Islet of Langerhans (tissue), 1 donor: ENCODE measurements at regions not wholly inside any gene's neighbourhood (a gene's known extent, or its start where the extent isn't known, plus 50 kb on each side); places are given as distances from the start of the nearest gene placed in this dataset.

Source experiments
- FAIRE-seq: peaks from one replicate; lab custom pipeline; 2011; peaks lifted over from hg19 to GRCh38; lab: Jason Lieb, UNC

- no peak for FAIRE-seq
These were observed 648.7 kb upstream of the CDH18 start for GRCh38 chr5:20636686-20637085.

GRCh38 chr5:20619591-20619990 lies 631.6 kb upstream of the CDH18 start:
- no peak for FAIRE-seq

DNA sequence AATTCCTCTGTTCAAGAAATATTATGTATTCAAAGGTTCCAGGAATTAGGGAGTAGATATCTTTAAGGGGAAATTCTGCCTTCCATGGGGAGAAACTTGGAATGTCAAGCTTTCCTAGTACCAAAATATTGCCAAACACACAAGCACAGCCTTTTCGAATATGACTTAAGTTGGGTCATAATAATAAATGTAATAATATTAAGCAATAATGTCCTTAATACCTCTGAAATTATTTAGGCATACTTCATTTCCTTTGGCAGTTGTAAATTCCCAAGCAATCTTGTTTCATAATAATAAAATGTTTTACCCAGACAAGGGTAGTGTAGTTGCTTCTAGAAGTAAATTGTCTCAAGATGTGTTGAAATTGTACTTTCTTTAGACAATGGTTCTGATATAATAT lies 630.3 kb upstream of the CDH18 start:
- FAIRE-seq, result peak; percentile 49

GRCh38 chr5:20617841-20618240 lies 629.8 kb upstream of the CDH18 start:
- no peak for FAIRE-seq

GRCh38 chr5:20615888-20616563 lies 628.0 kb upstream of the CDH18 start:
- no peak for FAIRE-seq

DNA sequence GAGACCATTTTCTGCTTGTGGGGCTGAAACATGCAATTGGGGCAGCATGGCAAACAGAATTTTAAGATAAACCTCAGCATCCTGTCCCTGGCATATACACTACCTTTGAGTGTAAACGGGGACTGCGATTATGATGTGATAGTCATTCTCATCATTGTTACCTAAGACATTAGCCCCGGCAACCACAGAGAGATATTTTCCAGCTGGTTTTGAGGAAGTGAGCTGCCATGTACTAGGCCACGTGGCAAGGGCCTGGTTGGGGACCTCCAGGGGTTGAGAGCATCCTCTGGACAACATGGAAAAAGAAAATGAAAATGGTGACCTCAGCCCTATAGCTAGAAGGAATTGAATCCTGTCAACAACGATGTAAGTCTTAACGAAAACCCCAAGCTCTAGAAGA lies 623.6 kb upstream of the CDH18 start:
- no peak for FAIRE-seq

DNA sequence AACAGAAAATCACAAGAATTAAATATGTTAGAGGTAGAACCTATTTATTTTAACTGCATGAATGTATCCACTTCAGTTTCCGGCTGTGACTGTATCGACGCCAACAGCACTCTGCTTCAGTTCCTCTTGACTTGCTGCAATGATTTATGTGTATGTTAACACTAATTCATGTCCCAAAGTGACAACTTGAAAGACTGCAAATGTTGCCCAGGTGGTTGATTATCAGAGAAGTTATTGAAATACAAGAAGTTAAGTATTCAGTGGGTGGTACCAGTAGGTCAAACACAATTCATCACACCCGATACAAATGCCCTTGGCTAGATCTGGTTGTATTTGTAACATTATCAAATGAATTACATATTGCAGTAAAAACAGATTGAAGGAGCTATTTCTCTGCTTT lies 622.7 kb upstream of the CDH18 start:
- FAIRE-seq, result no peak

DNA sequence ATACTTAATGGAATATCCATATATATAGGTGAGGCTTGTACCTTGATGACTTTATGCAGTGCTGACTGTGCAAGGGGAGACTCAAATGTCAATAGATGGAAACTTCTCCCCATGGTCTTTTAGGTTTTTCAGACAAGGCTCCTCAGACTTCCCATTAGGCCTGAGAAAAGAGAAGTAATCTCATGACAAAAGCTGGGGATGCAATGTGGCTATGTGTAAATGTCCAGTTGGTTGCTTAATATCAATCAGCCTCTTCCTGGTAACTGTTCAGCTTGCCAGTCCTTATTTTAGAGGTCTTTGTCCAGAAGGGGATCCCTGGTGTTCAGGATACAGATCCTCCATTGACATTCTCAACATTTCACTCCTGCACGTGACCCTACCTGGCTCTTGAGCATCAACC lies 621.1 kb upstream of the CDH18 start:
- no peak for FAIRE-seq

GRCh38 chr5:20608567-20608966 lies 620.6 kb upstream of the CDH18 start:
- FAIRE-seq, result no peak

DNA sequence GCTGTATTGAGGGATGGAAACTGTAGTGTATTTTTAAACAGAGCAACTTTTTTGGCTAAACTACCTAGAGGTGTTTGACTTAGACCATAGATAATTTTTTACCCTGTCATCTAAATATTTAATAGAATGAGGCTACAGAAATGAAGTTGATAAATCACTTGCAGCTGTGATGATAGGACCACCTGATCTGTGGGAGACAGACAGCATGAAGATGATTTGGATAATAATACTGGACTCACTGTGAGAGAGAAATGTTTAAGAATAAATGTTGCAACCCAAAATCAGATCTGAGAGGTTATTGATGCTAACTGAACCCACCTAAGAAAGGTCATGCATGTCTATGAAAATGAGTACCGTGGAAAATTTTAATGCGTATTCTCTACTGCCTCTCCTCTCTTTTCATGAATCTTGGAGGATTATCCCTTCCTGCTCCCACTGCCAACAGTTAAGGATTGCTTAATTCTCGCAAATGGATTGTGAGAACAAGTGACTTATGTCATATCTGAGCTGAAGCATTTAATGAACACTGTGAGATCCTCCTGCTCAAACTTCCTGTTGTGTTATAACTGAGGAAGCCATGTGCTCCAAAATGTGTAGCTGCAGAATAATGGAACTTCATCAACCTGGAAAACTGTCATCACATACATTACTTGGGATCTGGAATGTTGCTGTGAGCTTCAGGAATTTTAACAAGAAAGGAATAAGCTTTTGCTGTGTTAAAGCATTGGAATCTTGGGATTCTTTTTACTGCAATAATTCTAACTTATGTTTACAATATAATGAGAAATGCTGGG lies 617.9 kb upstream of the CDH18 start:
- no peak for FAIRE-seq

- FAIRE-seq, result no peak
These were observed 617.0 kb upstream of the CDH18 start for GRCh38 chr5:20604992-20605391.

DNA sequence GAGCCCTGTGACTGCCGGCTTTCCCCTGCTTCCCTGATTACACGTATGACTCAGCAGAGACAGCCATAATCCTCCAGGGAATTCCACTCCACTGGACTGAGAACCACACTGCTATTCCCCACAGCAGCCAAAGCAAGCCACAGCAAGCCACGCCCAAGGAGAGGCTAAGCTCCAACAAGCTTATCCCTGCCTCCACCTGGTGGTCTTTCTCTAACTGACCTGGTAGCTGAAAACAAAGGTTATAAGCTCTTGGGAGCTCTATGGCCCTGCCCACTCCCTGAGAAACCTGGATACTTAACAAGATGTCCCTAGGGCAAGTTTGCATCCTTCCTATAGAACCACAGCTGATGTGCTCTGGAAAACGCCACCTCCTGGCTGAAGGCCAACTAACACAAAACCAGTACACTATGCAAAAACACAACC lies 613.7 kb upstream of the CDH18 start:
- FAIRE-seq, result no peak

DNA sequence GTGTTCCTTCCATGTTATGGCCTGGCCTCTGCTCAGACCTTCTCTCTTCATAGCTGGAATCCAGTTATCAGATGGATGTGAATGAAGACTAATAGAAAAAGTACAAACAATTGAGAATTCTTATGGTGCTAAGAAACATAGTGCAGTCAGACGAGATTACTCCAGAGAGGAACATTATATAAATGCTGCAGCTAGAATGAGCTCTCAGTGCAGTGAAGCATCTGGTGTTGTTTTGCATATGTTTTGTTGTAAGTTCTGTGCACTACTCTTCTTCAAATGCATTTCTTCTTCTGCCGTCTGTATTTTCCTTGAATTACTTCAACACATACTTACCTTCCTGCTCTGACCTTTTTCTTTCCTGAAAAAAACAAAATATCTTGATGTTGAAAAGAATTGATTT lies 602.4 kb upstream of the CDH18 start:
- FAIRE-seq, result no peak

DNA sequence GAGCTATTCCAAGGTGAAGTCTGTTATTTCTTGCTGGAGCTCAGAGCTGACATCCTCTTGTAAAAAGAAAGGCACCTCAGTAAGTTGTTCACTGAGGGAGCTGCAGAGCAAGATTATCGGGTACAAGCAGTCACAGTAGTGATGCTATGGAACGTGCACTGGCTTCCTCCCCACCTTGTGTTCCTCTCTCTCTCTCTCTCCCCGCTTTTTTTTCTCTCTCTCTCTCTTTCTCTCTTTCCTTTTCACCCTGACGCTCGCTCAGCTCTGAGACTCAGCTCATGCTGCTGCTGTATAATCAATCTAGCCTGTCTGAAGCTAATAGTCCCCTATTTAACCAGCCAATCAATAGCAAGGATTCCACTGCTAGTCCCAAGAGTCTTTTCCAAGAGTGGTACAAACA lies 587.6 kb upstream of the CDH18 start:
- FAIRE-seq, result no peak

DNA sequence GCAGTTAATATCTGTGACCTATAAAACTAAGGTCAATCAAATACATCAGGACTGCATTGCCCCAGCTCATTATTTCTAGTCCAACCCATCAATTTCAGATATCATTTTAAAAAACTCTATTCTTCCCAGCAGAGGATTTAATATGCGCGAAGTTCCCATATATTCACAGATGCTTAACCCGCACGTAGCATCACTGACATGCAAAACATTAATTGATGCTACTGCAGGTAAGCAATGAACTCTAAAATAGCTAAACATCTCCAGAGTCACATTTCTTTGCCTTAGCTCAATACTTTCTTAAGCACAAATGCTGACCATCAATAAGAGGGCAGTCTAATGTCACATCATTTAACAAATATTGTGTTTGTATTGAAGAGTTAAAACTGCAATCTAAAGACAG lies 586.6 kb upstream of the CDH18 start:
- no peak for FAIRE-seq

- peak; percentile 98 for FAIRE-seq
These were observed 584.6 kb upstream of the CDH18 start for GRCh38 chr5:20572614-20573013.

DNA sequence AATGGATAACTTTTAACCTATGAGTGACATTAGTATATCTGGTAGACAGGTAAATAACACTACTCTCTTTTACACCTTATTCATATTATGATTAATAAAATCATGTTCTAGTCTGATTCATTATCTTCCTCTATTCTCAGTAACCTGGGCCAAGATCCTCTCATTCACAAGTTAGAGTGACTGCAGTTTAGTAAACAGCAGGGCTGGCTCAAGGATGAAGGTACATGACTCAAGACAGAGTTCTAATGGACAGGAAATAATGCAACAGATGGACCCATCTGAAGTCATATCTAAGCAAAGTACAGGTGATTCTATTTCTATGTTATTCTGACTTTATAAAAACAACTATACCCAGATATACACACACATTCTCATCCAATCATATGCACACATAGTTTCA lies 582.5 kb upstream of the CDH18 start:
- FAIRE-seq, result peak; percentile 85

- peak; percentile 97 for FAIRE-seq
These were observed 574.5 kb upstream of the CDH18 start for GRCh38 chr5:20562544-20562943.

GRCh38 chr5:20559845-20560244 lies 571.8 kb upstream of the CDH18 start:
- FAIRE-seq, result peak; percentile 100

DNA sequence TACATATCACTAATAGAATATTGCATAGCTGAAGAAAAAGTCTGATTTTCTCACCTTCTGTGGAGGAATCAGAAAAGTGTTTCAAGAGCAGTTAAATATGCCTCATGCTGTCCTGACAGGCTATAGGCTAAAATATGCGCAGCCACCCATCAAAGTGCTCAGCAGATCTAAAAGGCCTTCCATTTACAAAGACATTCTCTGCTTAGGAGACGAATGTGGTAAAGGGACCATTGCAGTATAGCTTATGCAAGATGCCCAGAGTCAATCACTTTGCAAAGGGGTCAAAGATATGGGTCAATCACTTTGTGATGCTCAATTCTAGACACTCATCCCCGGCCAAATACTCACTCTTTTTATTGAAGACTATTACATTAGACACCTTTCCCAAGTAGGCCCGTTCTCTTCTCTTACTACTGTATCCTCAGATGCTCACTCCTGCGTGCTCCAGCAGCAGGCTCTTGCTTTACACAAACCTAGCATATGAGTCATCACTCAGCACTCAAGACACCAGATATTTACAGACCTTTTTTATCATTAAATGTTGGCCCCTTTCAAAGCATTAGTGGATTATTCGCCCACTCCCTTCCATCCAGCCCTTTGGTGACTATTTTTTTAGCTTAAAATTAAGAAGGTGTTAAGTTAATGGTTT lies 568.2 kb upstream of the CDH18 start:
- FAIRE-seq, result peak; percentile 72

DNA sequence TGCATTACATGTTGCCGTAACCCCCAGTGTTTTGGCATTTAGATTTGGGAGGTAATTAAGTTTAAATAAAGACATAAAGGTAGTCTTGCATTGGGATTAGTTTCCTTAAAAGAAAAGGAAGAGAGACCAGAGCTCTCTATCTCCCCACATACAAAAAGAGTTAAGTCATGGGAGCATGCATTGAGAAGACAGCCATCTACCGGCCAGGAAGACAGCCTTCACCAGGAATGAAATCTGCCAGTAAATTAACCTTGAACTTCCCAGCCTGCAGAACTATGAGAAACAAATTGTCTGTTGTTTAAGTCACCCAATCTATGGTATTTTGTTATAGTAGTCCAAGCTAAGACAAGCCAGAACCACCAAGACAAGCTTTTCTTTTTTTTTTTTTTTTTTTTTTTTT lies 567.0 kb upstream of the CDH18 start:
- no peak for FAIRE-seq

GRCh38 chr5:20554001-20554400 lies 566.0 kb upstream of the CDH18 start:
- peak; percentile 84 for FAIRE-seq

DNA sequence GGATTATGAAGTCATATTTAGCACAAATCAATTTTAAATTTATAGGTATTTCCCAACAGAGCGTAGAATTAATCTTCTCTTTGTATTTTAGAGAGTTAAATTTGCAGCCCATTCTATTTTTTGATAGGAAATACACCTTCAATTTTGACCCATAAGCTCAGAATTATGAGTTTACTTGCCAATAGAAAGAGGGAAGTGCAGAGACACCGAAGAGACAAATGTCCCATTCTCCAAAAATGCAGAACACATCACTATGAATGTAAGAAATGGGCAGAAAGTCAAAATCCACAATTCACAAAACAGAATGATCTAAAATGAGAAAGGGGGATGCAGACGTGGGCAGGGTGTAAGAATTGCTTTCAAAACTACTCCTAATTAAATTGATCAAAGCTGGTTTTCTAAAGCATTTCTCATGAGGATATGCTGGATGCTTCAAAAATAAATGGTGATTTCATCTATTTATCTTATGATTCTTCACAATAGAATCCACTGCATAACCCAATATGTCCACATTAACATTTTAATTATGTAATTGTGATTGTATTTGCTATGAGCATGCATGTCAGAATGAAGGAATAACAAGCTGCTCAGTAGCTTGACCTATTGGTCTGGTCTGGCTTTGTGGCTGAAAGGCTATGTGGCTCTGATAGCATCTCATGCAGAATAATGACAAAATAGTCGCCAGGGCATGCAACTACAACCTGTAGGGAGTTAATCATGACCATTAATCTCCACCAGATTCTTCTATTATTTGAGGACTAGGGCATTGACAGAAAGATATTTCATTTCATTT lies 550.1 kb upstream of the CDH18 start:
- no peak for FAIRE-seq
